Fibroblast of pulmonary artery (primary cell): ENCODE measurements at regions not wholly inside any gene's neighbourhood (a gene's known extent, or its start where the extent isn't known, plus 50 kb on each side); places are given as distances from the start of the nearest gene placed in this dataset.

ENCODE experiments used
- DNase-seq: peaks from one replicate; pipeline ENCODE4 v3.0.0-alpha.2; 2010; ENCODE audit warnings: low read depth
- H3K4me3 ChIP-seq: replicated peaks from 2 replicates; pipeline ENCODE4 v1.5.1; 2011; ENCODE audit warnings: low read depth, mild to moderate bottlenecking, control low read depth, low read length, moderate library complexity
- TF ChIP-seq, protein P1 (sequence below): IDR thresholded peaks from 2 replicates; pipeline ENCODE4 v1.5.1; 2011; ENCODE audit warnings: mild to moderate bottlenecking, control low read depth, low read length, inconsistent platforms; ENCODE audit errors: missing control alignments

DNA sequence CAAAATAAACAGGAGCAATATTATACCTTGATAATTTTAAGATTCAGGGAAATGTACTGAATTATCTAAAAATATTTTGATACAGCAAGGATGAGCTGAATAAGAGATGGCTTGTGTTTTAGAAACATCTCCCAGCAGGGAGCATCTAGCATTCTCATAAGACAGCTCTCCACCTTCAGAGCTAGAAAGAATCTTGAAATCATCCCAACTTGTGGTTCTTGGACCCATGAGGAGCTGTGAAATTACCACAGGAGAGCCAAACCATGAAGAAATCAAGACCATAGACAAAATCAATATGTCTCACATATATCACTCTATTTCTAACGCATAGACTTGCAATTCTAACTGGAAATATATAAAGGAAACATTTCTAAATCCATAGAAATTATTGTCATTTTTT is 210.6 kb upstream of the DKK2 start:
- TF ChIP-seq, protein P1, sequence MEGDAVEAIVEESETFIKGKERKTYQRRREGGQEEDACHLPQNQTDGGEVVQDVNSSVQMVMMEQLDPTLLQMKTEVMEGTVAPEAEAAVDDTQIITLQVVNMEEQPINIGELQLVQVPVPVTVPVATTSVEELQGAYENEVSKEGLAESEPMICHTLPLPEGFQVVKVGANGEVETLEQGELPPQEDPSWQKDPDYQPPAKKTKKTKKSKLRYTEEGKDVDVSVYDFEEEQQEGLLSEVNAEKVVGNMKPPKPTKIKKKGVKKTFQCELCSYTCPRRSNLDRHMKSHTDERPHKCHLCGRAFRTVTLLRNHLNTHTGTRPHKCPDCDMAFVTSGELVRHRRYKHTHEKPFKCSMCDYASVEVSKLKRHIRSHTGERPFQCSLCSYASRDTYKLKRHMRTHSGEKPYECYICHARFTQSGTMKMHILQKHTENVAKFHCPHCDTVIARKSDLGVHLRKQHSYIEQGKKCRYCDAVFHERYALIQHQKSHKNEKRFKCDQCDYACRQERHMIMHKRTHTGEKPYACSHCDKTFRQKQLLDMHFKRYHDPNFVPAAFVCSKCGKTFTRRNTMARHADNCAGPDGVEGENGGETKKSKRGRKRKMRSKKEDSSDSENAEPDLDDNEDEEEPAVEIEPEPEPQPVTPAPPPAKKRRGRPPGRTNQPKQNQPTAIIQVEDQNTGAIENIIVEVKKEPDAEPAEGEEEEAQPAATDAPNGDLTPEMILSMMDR, result no peak
- DNase-seq, result no peak
- no peak overlapping the region for H3K4me3 ChIP-seq

DNA sequence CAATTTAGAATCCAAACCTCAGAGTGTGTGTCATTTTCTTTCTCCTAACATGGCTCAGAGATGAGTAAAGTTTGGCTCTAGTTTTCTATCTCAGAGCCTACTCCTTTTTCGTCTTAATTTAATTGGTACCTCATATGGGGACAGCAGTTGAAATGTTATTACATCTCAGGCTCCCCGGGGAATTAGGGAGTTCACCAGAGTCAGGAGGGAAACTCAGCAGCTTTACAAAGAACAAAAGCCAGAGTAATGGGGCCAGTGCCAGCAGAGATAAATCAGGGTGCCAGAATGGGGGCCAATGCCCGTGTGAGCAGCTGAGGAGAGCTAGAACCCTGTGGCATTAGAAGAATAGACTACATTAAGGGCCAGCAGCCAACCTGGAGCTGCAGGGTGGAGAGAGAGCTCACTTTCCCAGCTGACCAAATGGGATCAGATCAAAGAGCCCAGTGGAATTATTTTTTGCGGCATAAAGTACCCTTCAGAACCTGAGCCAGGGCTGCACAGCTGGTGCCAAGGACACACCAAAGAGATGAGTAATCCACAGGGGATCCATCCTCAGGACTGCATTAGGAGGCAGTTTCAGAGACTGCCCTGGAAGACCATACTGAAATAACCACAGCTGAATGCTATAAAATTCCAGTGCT is 207.1 kb upstream of the DKK2 start:
- TF ChIP-seq, protein P1, result no peak
- no peak overlapping the region for H3K4me3 ChIP-seq
- no peak for DNase-seq

DNA sequence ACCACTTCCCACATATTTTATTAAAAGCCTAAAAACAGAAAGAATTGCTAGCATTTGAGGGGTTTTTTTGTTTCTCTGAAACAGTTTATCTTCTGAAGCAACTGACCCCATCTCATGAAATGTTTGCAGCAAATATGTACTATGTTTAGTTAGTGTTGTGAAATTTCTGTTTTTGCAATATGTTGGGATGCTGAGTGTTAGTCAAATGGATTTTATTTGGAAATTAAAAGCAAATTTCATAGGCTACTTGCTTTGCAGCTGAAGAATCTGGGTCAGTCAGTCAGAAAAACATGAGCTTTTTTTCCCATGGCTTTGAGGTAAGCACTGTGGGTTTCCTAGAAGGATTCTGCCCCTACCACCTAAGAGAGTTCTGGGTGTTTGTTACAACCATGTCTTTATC is 184.9 kb upstream of the DKK2 start:
- TF ChIP-seq, protein P1, result no peak
- DNase-seq, result peak; percentile 10
- H3K4me3 ChIP-seq, result no peak overlapping the region

DNA sequence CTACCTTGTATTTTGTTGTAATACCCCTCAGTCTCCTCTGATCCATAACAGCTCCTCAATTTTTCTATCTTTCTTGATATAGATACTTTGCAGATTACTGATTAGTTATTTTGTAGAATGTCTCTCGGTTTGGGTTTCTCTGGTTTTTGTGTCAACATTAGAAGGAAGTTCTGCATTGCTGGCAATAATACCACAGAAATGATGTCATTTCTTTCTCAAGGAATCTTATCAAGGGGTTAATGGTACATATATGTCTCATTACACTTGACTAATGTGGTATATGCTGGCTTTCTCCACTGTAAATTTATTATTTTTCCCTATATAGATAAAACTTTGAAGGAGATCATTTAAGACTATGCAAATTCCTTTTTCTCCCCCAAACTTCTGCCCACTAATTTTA is 183.6 kb upstream of the DKK2 start:
- peak; percentile 10 for DNase-seq
- TF ChIP-seq, protein P1, result no peak
- no peak overlapping the region for H3K4me3 ChIP-seq

DNA sequence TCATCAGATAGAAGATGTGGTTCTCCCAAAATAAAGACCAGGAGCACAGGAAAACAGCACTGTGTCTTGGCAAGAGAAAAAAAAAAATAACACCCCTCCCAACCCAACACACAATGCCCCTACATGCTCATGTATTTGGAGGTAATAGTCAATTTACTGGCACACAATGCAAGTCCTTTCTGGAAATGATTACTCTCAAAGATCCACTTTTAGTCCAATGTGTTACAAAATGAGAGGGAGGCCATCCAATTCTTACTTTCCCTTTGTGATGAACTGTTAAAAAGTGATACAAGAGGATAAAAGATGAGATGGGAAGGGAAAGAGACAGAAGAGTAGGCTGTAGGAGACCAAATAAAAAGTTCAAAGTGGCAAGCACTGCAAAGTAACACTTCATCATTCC is 180.3 kb upstream of the DKK2 start:
- no peak overlapping the region for H3K4me3 ChIP-seq
- TF ChIP-seq, protein P1, result no peak
- no peak for DNase-seq

DNA sequence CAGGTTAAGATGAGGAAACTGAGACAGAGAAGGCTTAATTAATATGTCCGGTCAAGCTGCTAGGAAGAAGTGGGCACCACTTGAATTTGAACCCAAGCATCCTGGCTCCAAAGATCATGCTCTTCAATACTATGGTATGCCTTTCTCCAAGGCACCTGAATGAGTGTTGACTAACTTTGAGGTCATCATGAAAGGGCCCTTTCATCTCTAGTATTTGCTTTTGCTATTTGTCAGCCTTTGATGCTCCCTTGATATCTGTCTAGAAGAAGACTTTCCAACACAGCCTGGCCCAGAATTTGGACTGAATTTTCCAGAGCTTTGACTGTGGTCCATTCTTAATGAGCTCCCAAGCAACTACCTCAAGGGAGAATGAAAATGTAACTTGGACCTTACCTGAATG is 179.1 kb upstream of the DKK2 start:
- TF ChIP-seq, protein P1, result no peak
- H3K4me3 ChIP-seq, result no peak overlapping the region

DNA sequence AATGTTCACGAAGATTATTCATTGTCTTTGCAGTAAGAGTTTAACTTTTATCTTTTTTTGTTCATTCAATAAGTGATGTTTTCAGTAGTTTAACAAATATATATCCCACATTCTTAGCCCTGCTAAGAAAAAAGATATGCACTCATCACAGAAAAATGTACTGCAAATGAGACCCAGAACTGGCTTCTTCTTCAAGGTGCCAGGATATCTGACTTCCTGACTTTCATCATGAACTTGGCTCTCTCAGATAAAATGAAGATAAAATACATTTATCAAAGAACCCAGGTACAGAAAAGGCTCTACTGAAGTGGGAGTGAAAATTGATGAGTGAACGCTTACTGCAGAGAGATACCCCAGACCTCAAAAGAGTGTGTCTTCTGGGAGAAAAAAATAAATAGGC is 177.8 kb upstream of the DKK2 start:
- H3K4me3 ChIP-seq, result no peak overlapping the region
- DNase-seq, result peak; percentile 4
- TF ChIP-seq, protein P1, result no peak

More for the DNA sequence above, 179.1 kb upstream of the DKK2 start:
- no peak for DNase-seq
